ENCODE measurements at regions not wholly inside any gene's neighbourhood (a gene's known extent, or its start where the extent isn't known, plus 50 kb on each side); places are given as distances from the start of the nearest gene placed in this dataset.

DNA sequence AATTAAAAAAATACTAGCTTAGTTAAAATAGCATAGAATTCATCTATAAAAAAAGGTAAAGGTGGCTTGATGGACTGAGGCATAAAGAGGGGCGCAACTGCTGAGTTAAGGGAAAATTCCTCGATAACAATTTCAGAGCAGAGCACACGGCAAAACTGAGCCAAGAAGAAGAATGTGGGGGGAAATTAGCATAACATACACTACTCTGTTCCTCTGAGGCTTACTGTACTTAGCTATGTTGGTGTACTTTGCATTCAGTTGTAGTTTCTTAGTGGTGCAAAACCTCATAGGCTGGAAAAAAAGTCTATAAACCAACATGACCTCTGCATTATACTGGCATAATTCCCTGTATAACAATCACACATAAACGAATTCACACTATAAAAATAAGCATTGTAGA is 357.9 kb upstream of the LRRC3B start:
- TF ChIP-seq, protein P1, sequence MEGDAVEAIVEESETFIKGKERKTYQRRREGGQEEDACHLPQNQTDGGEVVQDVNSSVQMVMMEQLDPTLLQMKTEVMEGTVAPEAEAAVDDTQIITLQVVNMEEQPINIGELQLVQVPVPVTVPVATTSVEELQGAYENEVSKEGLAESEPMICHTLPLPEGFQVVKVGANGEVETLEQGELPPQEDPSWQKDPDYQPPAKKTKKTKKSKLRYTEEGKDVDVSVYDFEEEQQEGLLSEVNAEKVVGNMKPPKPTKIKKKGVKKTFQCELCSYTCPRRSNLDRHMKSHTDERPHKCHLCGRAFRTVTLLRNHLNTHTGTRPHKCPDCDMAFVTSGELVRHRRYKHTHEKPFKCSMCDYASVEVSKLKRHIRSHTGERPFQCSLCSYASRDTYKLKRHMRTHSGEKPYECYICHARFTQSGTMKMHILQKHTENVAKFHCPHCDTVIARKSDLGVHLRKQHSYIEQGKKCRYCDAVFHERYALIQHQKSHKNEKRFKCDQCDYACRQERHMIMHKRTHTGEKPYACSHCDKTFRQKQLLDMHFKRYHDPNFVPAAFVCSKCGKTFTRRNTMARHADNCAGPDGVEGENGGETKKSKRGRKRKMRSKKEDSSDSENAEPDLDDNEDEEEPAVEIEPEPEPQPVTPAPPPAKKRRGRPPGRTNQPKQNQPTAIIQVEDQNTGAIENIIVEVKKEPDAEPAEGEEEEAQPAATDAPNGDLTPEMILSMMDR (IDR thresholded peaks at IDR 0.05; ENCODE audit: insufficient read depth, low read depth, low read length), result no peak
- no peak for TF ChIP-seq EZH2 (IDR thresholded peaks at IDR 0.05; ENCODE audit: insufficient read depth, low read length)

Data from astrocyte (in vitro differentiated cells and primary cell).